ENCODE measurements at regions not wholly inside any gene's neighbourhood (a gene's known extent, or its start where the extent isn't known, plus 50 kb on each side); places are given as distances from the start of the nearest gene placed in this dataset.
"Not testable (repeated sequence)": the region's sequence is repeated elsewhere in the genome, so short reads cannot be mapped to it uniquely, and the experiment has no call there.

DNA sequence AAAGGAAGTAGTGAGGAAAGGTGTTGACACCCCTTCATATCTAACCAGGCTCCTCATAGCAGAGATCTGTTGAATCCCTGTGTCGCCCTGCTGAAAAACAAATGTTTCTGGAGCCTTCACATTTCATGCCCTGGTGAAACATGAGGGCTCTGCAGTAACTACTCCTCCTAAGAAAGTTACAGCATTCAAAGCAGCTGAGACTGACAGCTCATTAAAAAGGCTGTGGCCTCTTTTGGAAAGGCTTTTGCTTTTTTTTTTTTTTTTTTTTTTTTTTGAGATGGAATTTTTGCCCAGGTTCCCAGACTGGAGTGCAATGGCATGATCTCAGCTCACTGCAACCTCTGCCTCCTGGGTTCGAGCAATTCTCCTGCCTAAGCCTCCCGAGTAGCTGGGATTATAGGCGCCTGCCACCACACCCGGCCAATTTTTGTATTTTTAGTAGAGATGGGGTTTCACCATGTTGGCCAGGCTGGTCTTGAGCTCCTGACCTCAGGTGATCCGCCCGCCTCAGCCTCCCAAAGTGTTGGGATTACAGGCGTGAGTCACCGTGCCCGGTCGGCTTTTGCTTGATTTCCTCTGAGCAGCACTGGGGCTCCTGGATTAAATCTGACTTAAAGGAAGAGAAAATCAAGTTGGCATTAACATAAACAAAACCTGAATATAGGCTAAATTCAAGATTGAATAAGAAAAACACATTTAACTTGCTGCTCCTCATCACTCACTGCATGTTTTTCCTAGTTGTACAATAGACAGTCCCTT lies 112.9 kb downstream of the PCSK1 start:
- DNase-seq (ENCODE audit: low read depth): not testable (repeated sequence)

DNA sequence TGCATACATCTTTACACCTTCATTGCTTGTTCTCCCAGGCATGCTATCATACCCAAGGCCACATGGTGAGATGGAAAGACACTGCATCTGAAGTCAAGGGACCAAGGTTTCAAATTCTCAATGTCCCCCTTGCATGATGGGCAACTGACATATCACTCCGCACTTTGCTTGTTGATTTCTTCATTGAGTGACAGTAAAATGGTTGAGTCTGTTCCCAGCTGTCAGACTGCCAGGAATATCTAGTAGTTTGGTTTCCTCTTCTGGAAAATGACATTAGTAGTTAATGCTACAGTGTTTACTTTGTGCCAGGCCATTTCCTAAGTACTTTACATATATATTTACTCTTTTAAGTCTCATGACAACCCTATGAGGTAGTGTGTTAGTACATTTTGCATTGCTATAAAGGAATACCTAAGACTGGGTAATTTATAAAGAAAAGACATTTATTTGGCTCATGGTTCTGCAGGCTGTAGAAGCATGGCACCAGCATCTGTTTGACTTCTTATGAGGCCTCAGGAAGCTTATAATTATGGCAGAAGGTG lies 114.4 kb downstream of the PCSK1 start:
- DNase-seq (ENCODE audit: low read depth): no peak

- no peak for DNase-seq (ENCODE audit: low read depth)
These were observed 115.1 kb downstream of the PCSK1 start for GRCh38 chr5:96317945-96318344.

DNA sequence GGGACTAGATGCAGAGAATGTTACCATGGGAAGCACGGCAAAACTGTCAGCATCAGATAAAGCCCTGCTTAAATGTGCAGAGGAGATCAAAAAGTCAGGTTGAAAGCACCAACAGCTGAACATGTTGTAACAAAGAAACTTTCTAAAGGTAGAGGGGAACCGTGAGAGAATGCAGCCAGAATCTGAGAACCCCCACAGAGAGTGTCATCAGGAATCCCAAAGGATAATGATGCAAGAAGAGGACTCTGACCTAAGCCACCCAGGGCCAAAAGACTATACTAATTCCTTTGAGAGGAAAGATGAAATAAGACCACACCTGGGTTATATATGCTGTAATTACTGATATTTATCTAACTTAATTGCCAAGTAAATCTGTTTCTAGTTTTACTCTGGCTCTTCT lies 116.6 kb downstream of the PCSK1 start:
- no peak for DNase-seq (ENCODE audit: low read depth)

DNA sequence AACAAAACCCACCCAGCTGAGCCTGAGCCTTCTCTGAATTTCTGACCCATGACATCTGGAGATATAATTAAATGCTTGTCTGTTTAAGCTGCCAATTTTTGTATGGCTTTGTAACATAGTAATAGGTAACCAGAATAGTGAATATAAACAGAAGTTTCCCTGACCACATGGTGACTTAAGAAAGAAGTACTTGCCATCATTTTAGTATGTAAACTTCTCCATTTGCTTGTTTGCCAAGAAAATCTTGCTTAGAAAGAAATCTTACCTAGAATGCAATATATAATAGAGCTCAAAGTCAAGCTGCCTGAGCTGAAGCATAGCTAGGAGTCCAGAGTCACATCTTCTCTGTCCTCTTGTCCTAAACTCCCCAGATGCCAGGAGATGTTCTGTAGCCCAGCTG lies 117.0 kb downstream of the PCSK1 start:
- no peak for DNase-seq (ENCODE audit: low read depth)

DNA sequence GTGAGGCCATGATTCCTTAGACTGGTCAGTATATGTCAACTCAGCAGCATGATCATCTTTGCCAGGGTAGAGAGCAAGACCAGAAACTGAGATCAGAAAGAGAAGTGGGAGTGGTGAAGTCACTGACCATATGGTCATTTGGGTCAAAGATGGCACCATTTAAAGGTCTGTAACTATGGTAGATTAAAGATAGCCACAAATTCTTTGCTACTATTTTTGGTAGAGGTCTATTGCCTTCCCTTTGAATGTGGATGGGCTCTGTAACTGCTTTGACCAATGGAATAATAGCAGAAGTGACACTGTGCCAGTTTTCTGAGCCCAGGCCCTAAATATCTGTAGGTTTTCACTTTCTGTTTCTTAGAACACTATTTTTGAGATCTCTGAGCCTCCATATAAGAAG lies 117.6 kb downstream of the PCSK1 start:
- DNase-seq (ENCODE audit: low read depth): no peak

- no peak for DNase-seq (ENCODE audit: low read depth)
These were observed 120.7 kb downstream of the PCSK1 start for GRCh38 chr5:96312383-96312782.

GRCh38 chr5:96307047-96307446 lies 126.0 kb downstream of the PCSK1 start:
- not testable (repeated sequence) for DNase-seq (ENCODE audit: low read depth)

DNA sequence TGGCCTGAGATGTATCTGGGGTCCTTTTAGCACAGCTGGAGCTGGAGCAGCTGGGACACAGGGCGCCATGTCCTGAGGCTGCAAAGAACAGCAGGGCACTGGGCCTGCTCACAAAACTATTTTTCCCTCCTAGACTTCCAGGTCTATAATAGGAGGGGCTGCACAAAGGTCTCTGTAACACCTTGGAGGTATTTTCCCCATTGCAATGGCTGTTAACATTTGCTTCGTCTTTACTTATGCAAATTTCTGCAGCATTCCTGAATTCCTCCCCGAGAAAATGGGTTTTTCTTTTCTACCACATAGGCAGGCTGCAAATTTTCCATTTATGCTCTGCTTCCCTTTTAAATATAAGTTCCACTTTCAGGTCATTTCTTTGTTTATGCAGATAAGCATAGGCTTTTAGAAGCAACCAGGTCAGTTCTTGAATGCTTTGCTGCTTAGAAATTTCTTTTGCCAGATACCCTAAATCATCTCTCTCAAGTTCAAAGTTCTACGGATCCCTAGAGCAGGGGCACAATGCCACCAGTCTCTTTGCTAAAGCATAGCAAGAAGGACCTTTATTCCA lies 130.8 kb downstream of the PCSK1 start:
- DNase-seq (ENCODE audit: low read depth): no peak

DNA sequence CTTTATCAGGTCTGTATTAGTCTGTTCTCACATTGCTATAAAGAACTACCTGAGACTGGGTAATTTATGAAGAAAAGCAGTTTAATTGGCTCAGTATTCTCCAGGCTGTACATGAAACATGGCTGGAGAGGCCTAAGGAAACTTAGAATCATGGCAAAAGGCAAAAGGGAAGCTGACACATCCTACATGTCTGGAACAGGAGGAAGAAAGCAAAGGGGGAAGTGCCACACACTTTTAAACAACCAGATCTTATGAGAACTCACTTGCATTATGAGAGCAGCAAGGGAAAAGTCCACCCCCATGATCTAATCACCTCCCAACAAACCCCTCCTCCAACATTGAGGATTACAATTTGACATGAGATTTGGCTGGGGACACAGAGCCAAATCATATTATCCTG lies 132.1 kb downstream of the PCSK1 start:
- DNase-seq (ENCODE audit: low read depth): no peak

GRCh38 chr5:96297867-96298266 lies 135.2 kb downstream of the PCSK1 start:
- no peak for DNase-seq (ENCODE audit: low read depth)

GRCh38 chr5:96297290-96297689 lies 135.8 kb downstream of the PCSK1 start:
- DNase-seq (ENCODE audit: low read depth): no peak

DNA sequence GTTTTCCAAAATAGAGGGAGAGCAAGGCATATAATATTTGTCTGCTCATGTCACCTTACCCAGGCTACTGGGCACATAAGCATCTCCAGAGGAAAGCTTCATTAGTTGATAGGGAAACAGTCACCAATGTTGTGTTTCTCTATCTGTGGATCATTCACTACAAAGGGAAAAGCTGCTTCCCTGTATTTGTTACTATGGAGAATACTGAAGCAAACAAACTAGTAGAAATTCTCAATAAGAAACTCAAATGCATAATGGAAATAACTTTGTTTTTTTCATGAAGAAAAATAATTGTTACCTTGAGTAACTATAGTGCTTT lies 138.2 kb downstream of the PCSK1 start:
- no peak for DNase-seq (ENCODE audit: low read depth)

DNA sequence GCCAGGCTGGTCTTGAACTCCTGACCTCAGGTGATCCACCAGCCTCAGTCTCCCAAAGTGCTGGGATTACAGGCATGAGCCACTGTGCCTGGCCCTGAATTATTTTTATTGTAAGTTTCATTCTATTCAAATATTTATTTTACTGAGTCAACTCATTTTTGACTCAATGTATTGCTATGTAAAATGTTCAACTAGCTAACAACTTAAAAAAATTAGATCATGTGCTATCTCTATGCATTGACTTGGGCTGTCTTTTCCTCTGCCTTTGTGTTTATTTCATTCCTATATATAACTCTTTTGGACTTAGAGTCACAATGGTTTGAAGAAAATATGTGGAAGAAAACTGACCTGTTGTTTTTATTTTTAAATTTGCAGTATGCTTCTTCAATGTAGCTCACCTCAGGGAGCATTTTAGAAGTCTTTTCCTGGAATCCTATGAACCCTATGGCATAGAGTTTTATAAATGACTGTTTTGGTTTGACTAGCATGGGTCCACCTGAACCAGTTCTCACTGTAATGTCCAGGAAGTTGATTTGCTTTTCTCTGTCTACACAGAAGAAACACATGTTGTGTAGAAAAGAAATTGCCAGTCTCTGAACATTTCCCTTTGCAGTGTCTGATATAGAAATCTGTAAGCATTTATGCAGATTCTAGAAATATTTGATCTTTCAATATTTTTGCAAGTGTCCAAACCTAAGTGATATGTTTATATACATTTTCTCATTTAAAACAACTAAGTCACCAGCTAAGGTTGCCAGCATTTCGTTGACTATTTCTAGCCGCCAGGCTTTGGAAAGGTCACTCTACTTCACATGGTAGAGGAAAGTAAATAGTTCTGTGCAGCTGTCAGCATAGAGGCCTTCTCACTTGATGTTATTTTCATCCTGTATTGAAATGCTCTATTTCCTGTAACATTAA lies 138.8 kb downstream of the PCSK1 start:
- no peak for DNase-seq (ENCODE audit: low read depth)

- DNase-seq (ENCODE audit: low read depth): no peak
These were observed 140.3 kb downstream of the PCSK1 start for GRCh38 chr5:96292582-96293247.

DNA sequence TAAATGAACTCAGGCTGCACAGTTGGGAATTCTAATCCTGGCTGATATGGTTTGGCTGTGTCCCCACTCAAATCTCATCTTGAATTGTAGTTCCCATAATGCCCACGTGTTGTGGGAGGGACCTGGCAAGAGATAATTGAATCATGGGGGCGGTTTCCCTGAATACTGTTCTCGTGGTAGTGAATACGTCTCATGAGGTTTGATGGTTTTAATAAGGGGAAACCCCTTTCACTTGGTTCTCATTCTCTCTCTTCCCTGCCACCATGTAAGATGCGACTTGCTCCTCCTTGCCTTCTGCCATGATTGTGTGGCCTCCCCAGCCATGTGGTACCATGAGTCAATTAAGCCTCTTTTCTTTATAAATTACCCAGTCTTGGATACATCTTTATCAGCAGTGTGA lies 143.8 kb downstream of the PCSK1 start:
- not testable (repeated sequence) for DNase-seq (ENCODE audit: low read depth)

DNA sequence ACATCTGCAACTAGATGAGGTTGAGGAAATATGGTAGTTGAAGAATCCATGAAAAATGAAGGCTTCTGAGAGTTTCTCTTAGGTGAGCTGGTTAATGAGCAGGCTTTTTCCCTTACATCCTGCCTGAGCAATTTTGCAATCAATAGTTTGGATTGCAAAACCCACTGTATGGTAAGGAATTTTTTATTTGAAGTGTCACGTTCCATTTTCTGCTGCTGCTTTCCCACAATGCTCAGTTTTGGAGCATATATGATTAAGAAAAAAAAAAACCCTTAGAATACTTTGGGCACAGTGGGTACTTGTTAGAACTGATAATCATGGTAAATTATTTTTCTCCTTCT lies 144.2 kb downstream of the PCSK1 start:
- no peak for DNase-seq (ENCODE audit: low read depth)

GRCh38 chr5:96288166-96288844 lies 144.7 kb downstream of the PCSK1 start:
- DNase-seq (ENCODE audit: low read depth): no peak

DNA sequence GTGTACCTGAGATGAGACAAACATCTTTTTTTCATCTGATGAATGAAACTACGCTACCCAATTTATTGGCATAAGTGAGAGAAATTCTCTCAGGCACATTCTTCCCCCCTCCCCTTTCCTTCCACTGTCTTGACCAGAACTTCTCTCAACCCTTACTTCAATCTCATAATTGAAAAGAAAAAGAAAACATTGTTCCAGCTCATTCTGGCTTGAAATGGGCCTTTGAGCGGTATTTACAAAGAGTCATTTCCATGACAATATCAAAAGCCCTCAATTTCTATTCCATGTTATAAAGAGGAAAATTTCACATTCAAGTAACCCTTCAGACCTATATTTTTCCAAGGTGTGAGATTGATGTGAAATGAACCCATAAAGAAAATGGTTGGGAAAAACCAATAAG lies 145.9 kb downstream of the PCSK1 start:
- DNase-seq (ENCODE audit: low read depth): no peak

DNA sequence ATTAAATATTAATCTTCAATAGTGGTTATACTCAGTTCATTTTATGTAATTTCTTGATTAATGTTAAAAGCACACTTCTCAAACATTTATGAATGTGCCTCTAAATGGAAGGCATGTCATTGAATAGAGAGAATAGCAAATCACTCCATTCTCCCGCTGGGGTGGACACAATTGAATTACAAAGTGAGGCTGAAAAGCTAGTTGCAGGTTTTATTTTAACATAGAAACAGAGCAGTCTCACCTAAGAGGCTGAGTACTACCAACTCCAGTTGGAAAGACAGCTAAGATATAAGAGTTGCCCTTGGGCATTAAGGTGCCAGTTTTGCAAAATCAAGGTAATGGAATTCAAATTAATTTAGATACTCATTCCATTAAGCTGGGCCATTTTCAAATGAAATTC lies 147.2 kb downstream of the PCSK1 start:
- DNase-seq (ENCODE audit: low read depth): no peak

DNA sequence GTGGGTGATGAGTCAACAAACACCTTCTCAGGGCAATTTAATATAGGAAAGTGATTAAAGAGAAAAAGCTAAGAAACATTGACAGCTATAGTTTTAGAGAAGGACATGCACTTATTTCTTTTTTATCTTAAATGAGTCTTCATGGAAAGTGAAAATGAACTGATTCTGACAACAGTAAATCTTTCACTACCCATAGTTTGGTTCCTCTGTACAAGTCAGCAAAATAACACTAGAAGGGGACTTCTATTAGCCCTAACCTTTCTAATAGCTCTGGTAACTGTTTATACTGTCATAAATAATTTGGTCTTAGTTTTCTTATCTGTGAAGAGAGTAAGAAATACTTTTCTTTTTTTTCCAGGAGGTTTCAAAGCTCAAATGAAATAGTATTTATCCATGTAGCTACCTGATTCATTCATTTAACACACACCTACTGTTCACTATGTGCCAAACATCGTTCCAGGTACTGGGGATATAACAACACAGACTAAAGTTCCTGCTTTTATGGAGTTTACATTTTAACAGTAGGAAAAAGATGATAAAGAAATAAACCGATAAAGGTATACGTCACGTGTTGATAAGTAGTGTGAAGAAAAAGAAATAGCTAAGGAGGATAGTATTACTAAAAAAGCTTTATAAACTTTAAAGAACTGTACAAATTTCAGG lies 148.2 kb downstream of the PCSK1 start:
- DNase-seq (ENCODE audit: low read depth): no peak

Measured in activated T-helper 9 cell treated with anti-CD3 and anti-CD28 coated beads, Interleukin-2, amount 50 U/mL, for 16 hours (primary cell).